ENCODE measurements at regions not wholly inside any gene's neighbourhood (a gene's known extent, or its start where the extent isn't known, plus 50 kb on each side); places are given as distances from the start of the nearest gene placed in this dataset.
"Not testable (repeated sequence)": the region's sequence is repeated elsewhere in the genome, so short reads cannot be mapped to it uniquely, and the experiment has no call there.

- not testable (repeated sequence) for DNase-seq
These were observed 104.2 kb downstream of the CDRT15L2 start for GRCh38 chr17:20683651-20684229.

- DNase-seq, result not testable (repeated sequence)
These were observed 105.5 kb downstream of the CDRT15L2 start for GRCh38 chr17:20684975-20685374.

GRCh38 chr17:20687584-20687983 is 108.1 kb downstream of the CDRT15L2 start:
- DNase-seq, result not testable (repeated sequence)

- DNase-seq, result not testable (repeated sequence)
These were observed 109.7 kb downstream of the CDRT15L2 start for GRCh38 chr17:20689170-20689749.

GRCh38 chr17:20692706-20693105 is 113.2 kb downstream of the CDRT15L2 start:
- not testable (repeated sequence) for DNase-seq

GRCh38 chr17:20695871-20696270 is 116.3 kb downstream of the CDRT15L2 start:
- DNase-seq, result not testable (repeated sequence)

- DNase-seq, result not testable (repeated sequence)
These were observed 119.1 kb downstream of the CDRT15L2 start for GRCh38 chr17:20698463-20699206.

- not testable (repeated sequence) for DNase-seq
These were observed 121.0 kb downstream of the CDRT15L2 start for GRCh38 chr17:20700528-20700927.

- DNase-seq, result not testable (repeated sequence)
These were observed 121.8 kb downstream of the CDRT15L2 start for GRCh38 chr17:20701366-20701765.

GRCh38 chr17:20702692-20703091 is 123.2 kb downstream of the CDRT15L2 start:
- no peak for DNase-seq

- DNase-seq, result no peak
These were observed 124.3 kb downstream of the CDRT15L2 start for GRCh38 chr17:20703781-20704180.

- DNase-seq, result not testable (repeated sequence)
These were observed 125.7 kb downstream of the CDRT15L2 start for GRCh38 chr17:20705186-20705585.

- DNase-seq, result no peak
These were observed 127.3 kb downstream of the CDRT15L2 start for GRCh38 chr17:20706751-20707373.

- not testable (repeated sequence) for DNase-seq
These were observed 129.3 kb downstream of the CDRT15L2 start for GRCh38 chr17:20708821-20709220.

- DNase-seq, result not testable (repeated sequence)
These were observed 137.0 kb downstream of the CDRT15L2 start for GRCh38 chr17:20716481-20716880.

- no peak for DNase-seq
These were observed 141.6 kb downstream of the CDRT15L2 start for GRCh38 chr17:20721171-20721570.

- not testable (repeated sequence) for DNase-seq
These were observed 144.9 kb downstream of the CDRT15L2 start for GRCh38 chr17:20724391-20724790.

GRCh38 chr17:20727201-20727600 is 147.7 kb downstream of the CDRT15L2 start:
- not testable (repeated sequence) for DNase-seq

- no peak for DNase-seq
These were observed 148.7 kb downstream of the CDRT15L2 start for GRCh38 chr17:20728181-20728580.

GRCh38 chr17:20731131-20731530 is 151.6 kb downstream of the CDRT15L2 start:
- not testable (repeated sequence) for DNase-seq

GRCh38 chr17:20733923-20734322 is 154.4 kb downstream of the CDRT15L2 start:
- DNase-seq, result no peak

- DNase-seq, result no peak
These were observed 156.3 kb downstream of the CDRT15L2 start for GRCh38 chr17:20735796-20736195.

GRCh38 chr17:20737636-20738035 is 158.1 kb downstream of the CDRT15L2 start:
- not testable (repeated sequence) for DNase-seq

Measured in HCEC 1CT (cell line).